Activated T-helper 1 cell treated with anti-CD3 and anti-CD28 coated beads, Interleukin-12 subunit alpha, Interleukin-12 subunit beta, Interleukin-2, Interleukin-4 antibody, amounts not matched to agents 30 ng/mL and 10 ng/mL and 1 ng/mL, durations not matched to agents 14 hours and 24 hours and 36 hours (primary cell): ENCODE measurements at regions not wholly inside any gene's neighbourhood (a gene's known extent, or its start where the extent isn't known, plus 50 kb on each side); places are given as distances from the start of the nearest gene placed in this dataset.

Source experiments
- DNase-seq: peaks from one replicate; pipeline ENCODE4 v3.0.0; 2021; ENCODE audit warnings: low spot score
- H3K27ac Mint-ChIP-seq: one replicate; pipeline ENCODE4 v1.8.0; 2021; ENCODE audit warnings: mild to moderate bottlenecking, mixed read lengths
- H3K27me3 Mint-ChIP-seq: one replicate; pipeline ENCODE4 v1.8.0; 2022; ENCODE audit warnings: mild to moderate bottlenecking, moderate library complexity, mixed read lengths; ENCODE audit not compliant: insufficient read depth
- H3K36me3 Mint-ChIP-seq: one replicate; pipeline ENCODE4 v1.8.0; 2021; ENCODE audit warnings: low read depth, mixed read lengths
- H3K4me1 Mint-ChIP-seq: one replicate; pipeline ENCODE4 v1.8.0; 2021; ENCODE audit warnings: low read depth, mixed read lengths
- H3K4me3 Mint-ChIP-seq: one replicate; pipeline ENCODE4 v1.8.0; 2021; ENCODE audit warnings: mild to moderate bottlenecking, moderate library complexity, mixed read lengths
- H3K9me3 Mint-ChIP-seq: one replicate; pipeline ENCODE4 v1.8.0; 2021; ENCODE audit warnings: mixed read lengths
- intact Hi-C: fragments of 100-400 bp; cut with micrococcal nuclease; formaldehyde crosslinking; loops from one replicate; pipeline ENCODE4 v1.15.1; 2024

GRCh38 chr13:72448082-72448481 lies 279.3 kb downstream of the MZT1 start:
- Mint-ChIP-seq H3K9me3 (peaks cover 8% of the 10 kb centered on the region), H3K4me3 (no peak overlapping the region), H3K27ac (no peak overlapping the region), H3K4me1 (no peaks in the 10 kb centered on the region), H3K36me3 (no peaks in the 10 kb centered on the region), H3K27me3 (no peaks in the 10 kb centered on the region)
- intact Hi-C loops: no loop called here
- no peak for DNase-seq

- H3K27me3 Mint-ChIP-seq: no peaks in the 10 kb centered on the region
- H3K9me3 Mint-ChIP-seq: peaks cover 8% of the 10 kb centered on the region
- no peak overlapping the region for H3K27ac Mint-ChIP-seq
- no peak for DNase-seq
- no peaks in the 10 kb centered on the region for H3K4me1 Mint-ChIP-seq
- intact Hi-C loops: no loop called here
- no peak overlapping the region for H3K4me3 Mint-ChIP-seq
- no peaks in the 10 kb centered on the region for H3K36me3 Mint-ChIP-seq
Measured at GRCh38 chr13:72444999-72445398, 282.4 kb downstream of the MZT1 start.

- Mint-ChIP-seq H3K4me1 (no peaks in the 10 kb centered on the region), H3K4me3 (no peak overlapping the region), H3K36me3 (no peaks in the 10 kb centered on the region), H3K27me3 (peaks cover 3% of the 10 kb centered on the region), H3K27ac (no peak overlapping the region), H3K9me3 (no peaks in the 10 kb centered on the region)
- no peak for DNase-seq
- intact Hi-C loops: no loop called here
Measured at GRCh38 chr13:72437458-72437857, 290.0 kb downstream of the MZT1 start.

- intact Hi-C loops: no loop called here
- no peak for DNase-seq
- Mint-ChIP-seq H3K27ac (no peak overlapping the region), H3K4me3 (no peak overlapping the region), H3K36me3 (no peaks in the 10 kb centered on the region), H3K27me3 (peaks cover 3% of the 10 kb centered on the region), H3K4me1 (no peaks in the 10 kb centered on the region), H3K9me3 (no peaks in the 10 kb centered on the region)
Measured at GRCh38 chr13:72435251-72435650, 292.2 kb downstream of the MZT1 start.

- H3K27me3 Mint-ChIP-seq: no peaks in the 10 kb centered on the region
- DNase-seq: no peak
- no peak overlapping the region for H3K27ac Mint-ChIP-seq
- H3K4me1 Mint-ChIP-seq: no peaks in the 10 kb centered on the region
- no peaks in the 10 kb centered on the region for H3K9me3 Mint-ChIP-seq
- no peaks in the 10 kb centered on the region for H3K36me3 Mint-ChIP-seq
- H3K4me3 Mint-ChIP-seq: no peak overlapping the region
- intact Hi-C loops: no loop called here
Measured at GRCh38 chr13:72431981-72432682, 295.3 kb downstream of the MZT1 start.

GRCh38 chr13:72430923-72431322 lies 296.5 kb downstream of the MZT1 start:
- no peaks in the 10 kb centered on the region for H3K4me1 Mint-ChIP-seq
- H3K36me3 Mint-ChIP-seq: no peaks in the 10 kb centered on the region
- no peak overlapping the region for H3K27ac Mint-ChIP-seq
- no peak overlapping the region for H3K4me3 Mint-ChIP-seq
- H3K27me3 Mint-ChIP-seq: no peaks in the 10 kb centered on the region
- DNase-seq: no peak
- no peaks in the 10 kb centered on the region for H3K9me3 Mint-ChIP-seq
- intact Hi-C loops: no loop called here

- Mint-ChIP-seq H3K27ac (no peak overlapping the region), H3K4me3 (no peak overlapping the region), H3K36me3 (no peaks in the 10 kb centered on the region), H3K4me1 (no peaks in the 10 kb centered on the region), H3K9me3 (no peaks in the 10 kb centered on the region), H3K27me3 (no peaks in the 10 kb centered on the region)
- no peak for DNase-seq
- intact Hi-C loops: no loop called here
Measured at GRCh38 chr13:72427757-72428528, 299.5 kb downstream of the MZT1 start.

GRCh38 chr13:72424059-72424458 lies 303.4 kb downstream of the MZT1 start:
- Mint-ChIP-seq H3K4me3 (no peak overlapping the region), H3K27ac (no peak overlapping the region), H3K4me1 (no peaks in the 10 kb centered on the region), H3K27me3 (no peaks in the 10 kb centered on the region), H3K36me3 (no peaks in the 10 kb centered on the region), H3K9me3 (no peaks in the 10 kb centered on the region)
- intact Hi-C loops: no loop called here
- no peak for DNase-seq

GRCh38 chr13:72415817-72416216 lies 311.6 kb downstream of the MZT1 start:
- no peak overlapping the region for H3K4me3 Mint-ChIP-seq
- DNase-seq: no peak
- H3K4me1 Mint-ChIP-seq: no peaks in the 10 kb centered on the region
- H3K36me3 Mint-ChIP-seq: no peaks in the 10 kb centered on the region
- no peaks in the 10 kb centered on the region for H3K9me3 Mint-ChIP-seq
- peaks cover 1% of the 10 kb centered on the region for H3K27me3 Mint-ChIP-seq
- intact Hi-C loops: no loop called here
- H3K27ac Mint-ChIP-seq: no peak overlapping the region

GRCh38 chr13:72412481-72412880 lies 314.9 kb downstream of the MZT1 start:
- DNase-seq: no peak
- Mint-ChIP-seq H3K9me3 (no peaks in the 10 kb centered on the region), H3K4me3 (no peak overlapping the region), H3K27ac (no peak overlapping the region), H3K27me3 (peaks cover 1% of the 10 kb centered on the region), H3K36me3 (no peaks in the 10 kb centered on the region), H3K4me1 (no peaks in the 10 kb centered on the region)
- intact Hi-C loops: no loop called here

- Mint-ChIP-seq H3K9me3 (no peaks in the 10 kb centered on the region), H3K27ac (no peak overlapping the region), H3K27me3 (no peaks in the 10 kb centered on the region), H3K4me1 (no peaks in the 10 kb centered on the region), H3K4me3 (no peak overlapping the region), H3K36me3 (no peaks in the 10 kb centered on the region)
- intact Hi-C loops: no loop called here
- DNase-seq: no peak
Measured at GRCh38 chr13:72405441-72405840, 322.0 kb downstream of the MZT1 start.

GRCh38 chr13:72403396-72404010 lies 323.9 kb downstream of the MZT1 start:
- Mint-ChIP-seq H3K27me3 (no peaks in the 10 kb centered on the region), H3K9me3 (no peaks in the 10 kb centered on the region)

GRCh38 chr13:72400856-72401255 lies 326.6 kb downstream of the MZT1 start:
- Mint-ChIP-seq H3K4me3 (no peak overlapping the region), H3K27ac (no peak overlapping the region), H3K4me1 (no peaks in the 10 kb centered on the region), H3K36me3 (no peaks in the 10 kb centered on the region), H3K9me3 (no peaks in the 10 kb centered on the region), H3K27me3 (no peaks in the 10 kb centered on the region)
- no peak for DNase-seq
- intact Hi-C loops: no loop called here

More at GRCh38 chr13:72403396-72404010, 323.9 kb downstream of the MZT1 start:
- no peak for DNase-seq
- no peak overlapping the region for H3K27ac Mint-ChIP-seq
- intact Hi-C loops: no loop called here
- no peak overlapping the region for H3K4me3 Mint-ChIP-seq
- H3K4me1 Mint-ChIP-seq: no peaks in the 10 kb centered on the region
- H3K36me3 Mint-ChIP-seq: no peaks in the 10 kb centered on the region
